ENCODE measurements at regions not wholly inside any gene's neighbourhood (a gene's known extent, or its start where the extent isn't known, plus 50 kb on each side); places are given as distances from the start of the nearest gene placed in this dataset.

GRCh38 chr20:57967364-57967763 lies 257.5 kb upstream of the PMEPA1 start:
- TF ChIP-seq EZH2 (IDR thresholded peaks at IDR 0.05; ENCODE audit: low read depth, low read length, severe bottlenecking) (no peak), KDM1A (IDR thresholded peaks at IDR 0.05; ENCODE audit: borderline replicate concordance, low read length) (no peak), FOSL1 (IDR thresholded peaks at IDR 0.05; ENCODE audit: insufficient read depth, low read depth, low read length) (no peak), POLR2A (IDR thresholded peaks at IDR 0.05; ENCODE audit: control extremely low read depth in 1 of 2, low read depth in 2 of 2, low read length in 2 of 2) (no peak), POU5F1 (IDR thresholded peaks at IDR 0.05; ENCODE audit: low read depth, low read length) (no peak), YY1 (IDR thresholded peaks at IDR 0.05; ENCODE audit: low read depth, low read length) (no peak), NANOG (IDR thresholded peaks at IDR 0.05; ENCODE audit: insufficient read depth, low read depth, low read length, poor library complexity, severe bottlenecking) (no peak), CTCF (IDR thresholded peaks at IDR 0.05; ENCODE audit: control extremely low read depth in 1 of 3, insufficient read depth in 1 of 3, low read depth in 1 of 3, low read length in 3 of 3) (no peak), ZNF274 (IDR thresholded peaks at IDR 0.05; ENCODE audit: borderline replicate concordance, extremely low read depth, low read length) (no peak), EGR1 (IDR thresholded peaks at IDR 0.05; ENCODE audit: borderline replicate concordance, low read depth, low read length) (no peak)
- TF ChIP-seq, protein P1, sequence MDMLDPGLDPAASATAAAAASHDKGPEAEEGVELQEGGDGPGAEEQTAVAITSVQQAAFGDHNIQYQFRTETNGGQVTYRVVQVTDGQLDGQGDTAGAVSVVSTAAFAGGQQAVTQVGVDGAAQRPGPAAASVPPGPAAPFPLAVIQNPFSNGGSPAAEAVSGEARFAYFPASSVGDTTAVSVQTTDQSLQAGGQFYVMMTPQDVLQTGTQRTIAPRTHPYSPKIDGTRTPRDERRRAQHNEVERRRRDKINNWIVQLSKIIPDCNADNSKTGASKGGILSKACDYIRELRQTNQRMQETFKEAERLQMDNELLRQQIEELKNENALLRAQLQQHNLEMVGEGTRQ (IDR thresholded peaks at IDR 0.05; ENCODE audit: low read length), result no peak

Measured in H1 (cell line).